H9 (cell line): ENCODE measurements at regions not wholly inside any gene's neighbourhood (a gene's known extent, or its start where the extent isn't known, plus 50 kb on each side); places are given as distances from the start of the nearest gene placed in this dataset.

Experiments used
- DNase-seq: peaks from one replicate; pipeline ENCODE4 v3.0.0-alpha.2; 2017
- H2AFZ ChIP-seq: one replicate; pipeline ENCODE4 v1.6.1; 2013; ENCODE audit warnings: mild to moderate bottlenecking, low read length, control low read depth, moderate library complexity
- H2AK5ac ChIP-seq: 2 replicates; pipeline ENCODE4 v1.6.1; 2013; ENCODE audit warnings: low read length, control low read depth, mixed read lengths; ENCODE audit not compliant: insufficient read length
- H2BK120ac ChIP-seq: one replicate; pipeline ENCODE4 v1.6.1; 2013; ENCODE audit warnings: low read depth, mild to moderate bottlenecking, low read length, control low read depth, inconsistent platforms; ENCODE audit not compliant: poor library complexity, severe bottlenecking
- H2BK12ac ChIP-seq: 2 replicates; pipeline ENCODE4 v1.6.1; 2013; ENCODE audit warnings: low read length, control low read depth, mixed read lengths, low read depth; ENCODE audit not compliant: insufficient read length
- H2BK15ac ChIP-seq: 2 replicates; pipeline ENCODE4 v1.6.1; 2013; ENCODE audit warnings: low read depth, low read length, control low read depth
- H2BK20ac ChIP-seq: one replicate; pipeline ENCODE4 v1.6.1; 2013; ENCODE audit warnings: low read depth, mild to moderate bottlenecking, low read length, control low read depth, inconsistent platforms; ENCODE audit not compliant: poor library complexity, severe bottlenecking
- H2BK5ac ChIP-seq: 2 replicates; pipeline ENCODE4 v1.6.1; 2013; ENCODE audit warnings: low read length, control low read depth, mixed read lengths; ENCODE audit not compliant: insufficient read length
- H3K14ac ChIP-seq: 2 replicates; pipeline ENCODE4 v1.6.1; 2013; ENCODE audit warnings: low read length, control low read depth; ENCODE audit not compliant: insufficient read depth
- H3K18ac ChIP-seq: 2 replicates; pipeline ENCODE4 v1.6.1; 2013; ENCODE audit warnings: low read depth, mild to moderate bottlenecking, mixed read lengths, low read length, control low read depth; ENCODE audit not compliant: insufficient read length
- H3K23ac ChIP-seq: 2 replicates; pipeline ENCODE4 v1.6.1; 2013; ENCODE audit warnings: low read length, control low read depth, mixed read lengths, low read depth; ENCODE audit not compliant: insufficient read length
- H3K23me2 ChIP-seq: 2 replicates; pipeline ENCODE4 v1.6.1; 2013; ENCODE audit warnings: low read depth, mild to moderate bottlenecking, mixed read lengths, low read length, control low read depth; ENCODE audit not compliant: insufficient read length, poor library complexity, severe bottlenecking
- H3K27ac ChIP-seq: 2 replicates; pipeline ENCODE4 v1.5.1; 2013; ENCODE audit warnings: low read length, control low read depth, mixed read lengths, low read depth; ENCODE audit not compliant: insufficient read length
- H3K27me3 ChIP-seq: 2 replicates; pipeline ENCODE4 v1.6.1; 2013; ENCODE audit warnings: low read length, control low read depth, inconsistent platforms; ENCODE audit not compliant: insufficient read depth
- H3K4ac ChIP-seq: 2 replicates; pipeline ENCODE4 v1.6.1; 2013; ENCODE audit warnings: low read depth, mild to moderate bottlenecking, control low read depth, inconsistent platforms, low read length, moderate library complexity
- H3K4me1 ChIP-seq: 2 replicates; pipeline ENCODE4 v1.6.1; 2013; ENCODE audit warnings: low read length, control low read depth, inconsistent platforms; ENCODE audit not compliant: insufficient read depth
- H3K4me2 ChIP-seq: 2 replicates; pipeline ENCODE4 v1.6.1; 2013; ENCODE audit warnings: low read length, control low read depth, mixed read lengths; ENCODE audit not compliant: insufficient read length, insufficient read depth
- H3K56ac ChIP-seq: 2 replicates; pipeline ENCODE4 v1.6.1; 2013; ENCODE audit warnings: low read depth, mild to moderate bottlenecking, mixed read lengths, low read length, control low read depth; ENCODE audit not compliant: insufficient read length
- H3K79me1 ChIP-seq: 2 replicates; pipeline ENCODE4 v1.6.1; 2013; ENCODE audit warnings: low read depth, mild to moderate bottlenecking, moderate library complexity, low read length, control low read depth, inconsistent platforms; ENCODE audit not compliant: insufficient read depth, poor library complexity, severe bottlenecking
- H3K79me2 ChIP-seq: 2 replicates; pipeline ENCODE4 v1.6.1; 2013; ENCODE audit warnings: low read length, control low read depth, inconsistent platforms; ENCODE audit not compliant: insufficient read depth
- H3K9ac ChIP-seq: 2 replicates; pipeline ENCODE4 v1.6.1; 2013; ENCODE audit warnings: low read length, control low read depth, mixed read lengths; ENCODE audit not compliant: insufficient read length; ENCODE audit errors: extremely low read depth
- H3K9me3 ChIP-seq: one replicate; pipeline ENCODE4 v1.6.1; 2013; ENCODE audit warnings: low read depth, low read length, inconsistent platforms; ENCODE audit not compliant: control insufficient read depth
- H3T11ph ChIP-seq: one replicate; pipeline ENCODE4 v1.6.1; 2013; ENCODE audit warnings: mild to moderate bottlenecking, low read length, control low read depth, inconsistent platforms
- H4K20me1 ChIP-seq: one replicate; pipeline ENCODE4 v1.6.1; 2013; ENCODE audit not compliant: control insufficient read depth, insufficient read length, insufficient read depth
- H4K5ac ChIP-seq: 2 replicates; pipeline ENCODE4 v1.6.1; 2013; ENCODE audit warnings: low read depth, mild to moderate bottlenecking, mixed read lengths, low read length, control low read depth; ENCODE audit not compliant: insufficient read length
- H4K8ac ChIP-seq: replicated peaks from 2 replicates; pipeline ENCODE4 v1.6.1; 2013; ENCODE audit warnings: low read length, control low read depth, mixed read lengths, low read depth; ENCODE audit not compliant: insufficient read length
- H4K91ac ChIP-seq: 2 replicates; pipeline ENCODE4 v1.6.1; 2013; ENCODE audit warnings: low read depth, mild to moderate bottlenecking, moderate library complexity, mixed read lengths, low read length, control low read depth; ENCODE audit not compliant: insufficient read length
- H3K27ac Mint-ChIP-seq, 3 experiments: 2 replicates in 2 of 3; 3 replicates in 1 of 3; pipeline ENCODE4 v1.8.0; 2020 to 2021; ENCODE audit warnings: mixed read lengths in 3 of 3, mild to moderate bottlenecking in 1 of 3, moderate library complexity in 1 of 3
- H3K27me3 Mint-ChIP-seq: 2 replicates; pipeline ENCODE4 v1.8.0; 2021; ENCODE audit warnings: low read depth, mild to moderate bottlenecking, moderate library complexity, mixed read lengths
- H3K36me3 Mint-ChIP-seq, 3 experiments: 2 replicates in 2 of 3; 3 replicates in 1 of 3; pipeline ENCODE4 v1.8.0; 2020 to 2021; ENCODE audit warnings: low read depth in 3 of 3, mixed read lengths in 3 of 3; ENCODE audit not compliant: insufficient read depth in 1 of 3
- H3K4me1 Mint-ChIP-seq, 2 experiments: 2 replicates each; pipeline ENCODE4 v1.8.0; 2020; ENCODE audit warnings: mixed read lengths in 2 of 2
- H3K4me3 Mint-ChIP-seq, 2 experiments: 2 replicates in 1 of 2; 3 replicates in 1 of 2; pipeline ENCODE4 v1.8.0; 2020 to 2021; ENCODE audit warnings: mild to moderate bottlenecking in 2 of 2, mixed read lengths in 2 of 2, moderate library complexity in 1 of 2
- H3K9me3 Mint-ChIP-seq, 2 experiments: 2 replicates in 1 of 2; 3 replicates in 1 of 2; pipeline ENCODE4 v1.8.0; 2020; ENCODE audit warnings: mild to moderate bottlenecking in 2 of 2, mixed read lengths in 2 of 2, moderate library complexity in 1 of 2
- WGBS: extraction: QIAGEN DNeasy Blood & Tissue Kit; methylation state at CpG from one replicate; pipeline ENCODE4 v1.1.7; 2013; ENCODE audit warnings: missing lambda C conversion rate, low lambda C conversion rate, mixed read lengths; ENCODE audit not compliant: insufficient read length; ENCODE audit errors: extremely low coverage; 5-methylcytosine and 5-hydroxymethylcytosine counted together
- TF ChIP-seq, protein P1 (sequence below): fragments of 200-600 bp; sonication (generic); conservative IDR thresholded peaks from 3 replicates; pipeline ENCODE4 v1.8.0; 2021; ENCODE audit warnings: antibody characterized with exemption, mild to moderate bottlenecking

- Histone ChIP-seq H3K4me2 (no peak overlapping the region), H2BK120ac (no peak overlapping the region), H3K9ac (no peak overlapping the region), H3K79me2 (no peaks in the 10 kb centered on the region), H4K20me1 (no peaks in the 10 kb centered on the region), H3K18ac (no peak overlapping the region), H3K9me3 (no peaks in the 10 kb centered on the region), H3K4me1 (no peaks in the 10 kb centered on the region), H4K91ac (no peak overlapping the region), H3K27me3 (no peaks in the 10 kb centered on the region), H3K79me1 (no peaks in the 10 kb centered on the region), H2BK15ac (no peak overlapping the region), H3K56ac (no peak overlapping the region), H3K27ac (no peak overlapping the region), H3K23me2 (no peaks in the 10 kb centered on the region), H4K8ac (no peak overlapping the region), H3T11ph (no peak overlapping the region), H4K5ac (no peak overlapping the region), H3K14ac (no peak overlapping the region), H3K23ac (no peak overlapping the region), H2BK5ac (no peak overlapping the region), H2BK20ac (no peak overlapping the region), H3K4ac (no peak overlapping the region), H2AK5ac (no peak overlapping the region), H2AFZ (no peak overlapping the region), H2BK12ac (no peak overlapping the region)
- WGBS = no CpG with 5 or more reads among the region's 4 CpGs
- H3K27me3 Mint-ChIP-seq = no peaks in the 10 kb centered on the region
- H3K4me3 Mint-ChIP-seq = no peak overlapping the region
- H3K36me3 Mint-ChIP-seq = no peaks in the 10 kb centered on the region
- H3K4me1 Mint-ChIP-seq = peaks cover 3 to 4% of the 10 kb centered on the region in 2 experiments
- no peak overlapping the region for H3K27ac Mint-ChIP-seq
- H3K9me3 Mint-ChIP-seq = no peaks in the 10 kb centered on the region; a peak in 1 of 5 replicates
- no peak for DNase-seq
- TF ChIP-seq, protein P1, sequence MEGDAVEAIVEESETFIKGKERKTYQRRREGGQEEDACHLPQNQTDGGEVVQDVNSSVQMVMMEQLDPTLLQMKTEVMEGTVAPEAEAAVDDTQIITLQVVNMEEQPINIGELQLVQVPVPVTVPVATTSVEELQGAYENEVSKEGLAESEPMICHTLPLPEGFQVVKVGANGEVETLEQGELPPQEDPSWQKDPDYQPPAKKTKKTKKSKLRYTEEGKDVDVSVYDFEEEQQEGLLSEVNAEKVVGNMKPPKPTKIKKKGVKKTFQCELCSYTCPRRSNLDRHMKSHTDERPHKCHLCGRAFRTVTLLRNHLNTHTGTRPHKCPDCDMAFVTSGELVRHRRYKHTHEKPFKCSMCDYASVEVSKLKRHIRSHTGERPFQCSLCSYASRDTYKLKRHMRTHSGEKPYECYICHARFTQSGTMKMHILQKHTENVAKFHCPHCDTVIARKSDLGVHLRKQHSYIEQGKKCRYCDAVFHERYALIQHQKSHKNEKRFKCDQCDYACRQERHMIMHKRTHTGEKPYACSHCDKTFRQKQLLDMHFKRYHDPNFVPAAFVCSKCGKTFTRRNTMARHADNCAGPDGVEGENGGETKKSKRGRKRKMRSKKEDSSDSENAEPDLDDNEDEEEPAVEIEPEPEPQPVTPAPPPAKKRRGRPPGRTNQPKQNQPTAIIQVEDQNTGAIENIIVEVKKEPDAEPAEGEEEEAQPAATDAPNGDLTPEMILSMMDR = no peak
Observed at GRCh38 chr4:138096384-138097062, 145.6 kb downstream of the SLC7A11 start.
